Astrocyte of the spinal cord (primary cell): ENCODE measurements at regions not wholly inside any gene's neighbourhood (a gene's known extent, or its start where the extent isn't known, plus 50 kb on each side); places are given as distances from the start of the nearest gene placed in this dataset.

Source experiments
- DNase-seq: peaks from one replicate; pipeline ENCODE4 v3.0.0; 2011; ENCODE audit warnings: low read depth, low spot score
- H3K4me3 ChIP-seq: 2 replicates; pipeline ENCODE4 v1.5.1; 2011; ENCODE audit warnings: low read depth, mild to moderate bottlenecking, low read length, moderate library complexity
- CTCF ChIP-seq: IDR thresholded peaks from 2 replicates; pipeline ENCODE4 v1.5.1; 2012; ENCODE audit warnings: low read depth, mild to moderate bottlenecking, low read length, inconsistent platforms
- in situ Hi-C: cut with HindIII; loops from 2 replicates; pipeline ENCODE4 v1.10.0; 2017; ENCODE audit warnings: low sequenced_read_pairs

DNA sequence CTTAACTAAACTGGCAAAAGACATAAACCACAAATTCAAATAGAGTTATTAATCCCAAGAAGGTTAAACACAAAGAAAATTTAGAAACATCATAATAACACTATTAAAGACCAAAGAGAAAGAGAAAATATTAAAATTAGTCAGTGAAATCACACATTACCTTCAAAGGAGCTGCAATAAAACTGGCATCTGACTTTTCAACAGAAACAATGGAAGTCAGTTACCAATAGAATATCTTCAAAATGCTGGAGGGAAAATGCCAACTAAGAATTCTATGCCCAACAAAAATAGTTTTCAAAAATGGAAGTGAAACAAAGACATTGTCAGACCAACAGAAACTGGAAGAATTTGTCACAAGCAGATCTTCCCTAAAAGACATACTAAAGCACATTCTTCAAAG, 68.7 kb upstream of the RNF7 start:
- DNase-seq, result no peak
- in situ Hi-C loops, result no loop called here
- H3K4me3 ChIP-seq, result no peak overlapping the region
- no peak for TF ChIP-seq CTCF

DNA sequence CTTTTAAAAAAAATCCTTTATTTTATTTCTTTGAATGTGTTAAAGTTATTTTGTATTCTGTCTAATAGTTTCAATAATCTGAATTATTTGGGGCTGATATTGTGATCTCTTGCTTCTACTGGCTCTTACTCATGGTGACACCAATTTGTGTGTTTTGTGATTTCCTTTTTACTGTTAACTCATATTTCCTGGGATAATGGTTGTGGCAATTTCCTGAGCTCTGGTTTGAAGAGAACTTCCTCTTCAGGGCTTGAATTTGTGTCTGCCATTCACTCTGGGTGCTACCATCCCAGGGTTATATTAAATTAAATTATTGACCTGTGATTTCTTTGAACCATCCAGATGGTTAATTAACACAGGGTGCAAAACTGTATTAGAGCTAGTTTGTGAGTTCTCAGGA, 60.4 kb upstream of the RNF7 start:
- H3K4me3 ChIP-seq, result no peak overlapping the region
- no peak for TF ChIP-seq CTCF
- in situ Hi-C loops, result no loop called here
- DNase-seq, result no peak

DNA sequence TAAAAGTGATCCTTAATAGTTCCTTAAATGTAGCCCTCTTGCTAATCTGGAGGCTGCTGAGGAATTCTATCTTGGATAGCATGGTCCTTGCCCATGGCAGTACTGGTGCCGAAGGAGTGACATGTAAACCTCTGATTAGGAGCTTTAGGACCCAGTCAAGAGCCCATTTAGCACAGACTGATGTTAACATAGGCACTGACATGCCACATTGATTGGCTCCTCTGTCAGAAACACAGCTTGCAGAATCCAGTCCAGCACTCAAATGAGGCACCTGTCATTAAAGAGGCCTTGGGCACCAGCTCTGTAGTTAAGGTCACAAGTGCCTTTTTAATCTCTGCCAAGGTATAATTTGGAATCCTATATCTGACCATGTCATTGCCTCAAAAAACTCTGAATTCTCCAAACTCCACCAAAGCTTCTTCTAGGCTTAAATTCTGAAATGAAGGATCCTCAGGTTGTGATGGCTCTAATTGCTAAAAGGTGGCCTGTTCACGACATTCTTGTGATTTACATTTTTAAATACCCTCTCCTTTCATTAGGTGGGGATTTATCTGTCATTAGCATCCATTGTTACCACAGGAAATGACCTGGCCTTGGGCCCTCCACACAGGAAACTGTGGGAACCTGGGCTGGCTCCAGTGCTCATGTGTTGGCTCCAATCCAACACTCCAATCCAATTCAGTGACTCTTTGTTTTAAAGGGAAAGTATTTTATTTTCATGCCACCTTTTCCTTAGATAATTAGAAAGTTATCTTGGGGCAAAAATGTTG, 57.3 kb upstream of the RNF7 start:
- no peak overlapping the region for H3K4me3 ChIP-seq
- in situ Hi-C loops, result no loop called here
- TF ChIP-seq CTCF, result no peak
- DNase-seq, result peak; percentile 40

DNA sequence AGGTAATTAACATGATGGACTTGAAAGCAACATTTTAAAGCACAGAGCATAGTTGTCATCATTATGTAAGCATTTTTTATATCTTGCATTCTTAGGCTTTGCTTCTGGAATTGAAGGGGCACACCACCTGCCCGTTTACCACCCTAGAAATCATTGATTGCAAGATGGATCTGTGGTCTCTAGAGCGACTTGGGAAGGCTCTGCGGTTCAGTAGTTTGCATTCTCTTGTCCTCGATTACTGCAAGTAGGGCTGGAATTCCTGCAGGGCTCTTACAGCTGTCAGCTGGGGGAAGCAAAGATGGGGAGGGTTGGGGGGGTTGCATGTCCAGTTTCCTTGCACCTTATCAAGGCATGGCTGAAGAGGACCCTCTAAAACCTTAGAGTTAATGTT, 56.7 kb upstream of the RNF7 start:
- DNase-seq, result no peak
- in situ Hi-C loops, result no loop called here
- no peak overlapping the region for H3K4me3 ChIP-seq
- no peak for TF ChIP-seq CTCF

GRCh38 chr3:141682007-141682406, 56.1 kb upstream of the RNF7 start:
- in situ Hi-C loops, result no loop called here
- DNase-seq, result no peak
- H3K4me3 ChIP-seq, result no peak overlapping the region
- no peak for TF ChIP-seq CTCF

GRCh38 chr3:141682921-141683320, 55.2 kb upstream of the RNF7 start:
- H3K4me3 ChIP-seq, result no peak overlapping the region
- in situ Hi-C loops, result no loop called here
- DNase-seq, result no peak
- TF ChIP-seq CTCF, result no peak
